GM12875 (cell line): ENCODE measurements at regions not wholly inside any gene's neighbourhood (a gene's known extent, or its start where the extent isn't known, plus 50 kb on each side); places are given as distances from the start of the nearest gene placed in this dataset.

Experiments used
- H3K4me3 ChIP-seq: one replicate; pipeline ENCODE4 v1.5.1; 2011; ENCODE audit warnings: low read depth, low read length, control low read depth
- CTCF ChIP-seq: IDR thresholded peaks from 2 replicates; pipeline ENCODE4 v1.5.1; 2011; ENCODE audit warnings: low read depth, mild to moderate bottlenecking, control low read depth, inconsistent platforms, low read length, moderate library complexity, borderline replicate concordance; ENCODE audit not compliant: insufficient read depth

GRCh38 chr13:52931539-52932431, 83.3 kb upstream of the PCDH8 start:
- no peak for TF ChIP-seq CTCF
- no peak overlapping the region for H3K4me3 ChIP-seq

GRCh38 chr13:52931131-52931530, 82.7 kb upstream of the PCDH8 start:
- TF ChIP-seq CTCF: no peak
- H3K4me3 ChIP-seq: no peak overlapping the region

GRCh38 chr13:52929846-52930245, 81.4 kb upstream of the PCDH8 start:
- TF ChIP-seq CTCF: no peak
- no peak overlapping the region for H3K4me3 ChIP-seq

- no peak overlapping the region for H3K4me3 ChIP-seq
- no peak for TF ChIP-seq CTCF
Measured at GRCh38 chr13:52926971-52927370, 78.5 kb upstream of the PCDH8 start.

- no peak overlapping the region for H3K4me3 ChIP-seq
- no peak for TF ChIP-seq CTCF
Measured at GRCh38 chr13:52925775-52926285, 77.4 kb upstream of the PCDH8 start.

GRCh38 chr13:52925251-52925650, 76.8 kb upstream of the PCDH8 start:
- no peak for TF ChIP-seq CTCF
- no peak overlapping the region for H3K4me3 ChIP-seq
